Cardiac muscle cell (in vitro differentiated cells and primary cell): ENCODE measurements at regions not wholly inside any gene's neighbourhood (a gene's known extent, or its start where the extent isn't known, plus 50 kb on each side); places are given as distances from the start of the nearest gene placed in this dataset.
A peak's percentile ranks its signal among the peaks of the same experiment; 100 is the strongest.

Experiments used
- DNase-seq, 2 donors: peaks; one replicate each; pipeline versions ENCODE4 v3.0.0 to v3.0.0-alpha.2; 2010 to 2017; ENCODE audit warnings: low read depth in 1 of 2, low spot score in 1 of 2
- H3K27ac ChIP-seq: fragments of 200-600 bp; sonication (generic); 2 replicates; pipeline ENCODE4 v1.5.1; 2016
- H3K27me3 ChIP-seq: fragments of 200-600 bp; sonication (generic); 2 replicates; pipeline ENCODE4 v1.6.0; 2016; ENCODE audit warnings: control low read depth
- H3K36me3 ChIP-seq: fragments of 200-600 bp; sonication (generic); 2 replicates; pipeline ENCODE4 v1.5.1; 2016; ENCODE audit warnings: control low read depth
- H3K4me1 ChIP-seq: fragments of 200-600 bp; sonication (generic); 2 replicates; pipeline ENCODE4 v1.8.1; 2017; ENCODE audit warnings: low read depth, mild to moderate bottlenecking, mixed run types
- H3K4me3 ChIP-seq: fragments of 200-600 bp; sonication (generic); 2 replicates; pipeline ENCODE4 v1.5.1; 2016; ENCODE audit warnings: mild to moderate bottlenecking
- H3K9me3 ChIP-seq: fragments of 200-600 bp; sonication (generic); 2 replicates; pipeline ENCODE4 v1.5.1; 2017; ENCODE audit warnings: low read depth, mild to moderate bottlenecking, control low read depth
- CTCF ChIP-seq: IDR thresholded peaks from 2 replicates; pipeline ENCODE4 v1.5.1; 2012; ENCODE audit warnings: low read depth, mild to moderate bottlenecking, low read length

GRCh38 chr2:16615687-16616615 lies 49.7 kb downstream of the CYRIA start:
- H3K9me3 ChIP-seq = no peaks in the 10 kb centered on the region
- no peak for DNase-seq
- TF ChIP-seq CTCF = no peak
- peaks cover 6% of the 10 kb centered on the region for H3K4me1 ChIP-seq
- no peaks in the 10 kb centered on the region for H3K27me3 ChIP-seq
- no peak overlapping the region for H3K27ac ChIP-seq
- H3K4me3 ChIP-seq = no peak overlapping the region
- no peaks in the 10 kb centered on the region for H3K36me3 ChIP-seq

- TF ChIP-seq CTCF = no peak
- no peak overlapping the region for H3K27ac ChIP-seq
- no peak overlapping the region for H3K4me3 ChIP-seq
- no peaks in the 10 kb centered on the region for H3K36me3 ChIP-seq
- peaks cover 6% of the 10 kb centered on the region for H3K4me1 ChIP-seq
- DNase-seq = no peak
- no peaks in the 10 kb centered on the region for H3K9me3 ChIP-seq
- no peaks in the 10 kb centered on the region for H3K27me3 ChIP-seq
These were observed 50.4 kb downstream of the CYRIA start for GRCh38 chr2:16615246-16615645.

GRCh38 chr2:16614314-16614860 lies 51.2 kb downstream of the CYRIA start:
- H3K4me3 ChIP-seq = no peak overlapping the region
- H3K36me3 ChIP-seq = no peaks in the 10 kb centered on the region
- no peak for TF ChIP-seq CTCF
- peaks cover 6% of the 10 kb centered on the region for H3K4me1 ChIP-seq
- no peaks in the 10 kb centered on the region for H3K9me3 ChIP-seq
- DNase-seq = peak in 1 of 2 donors; percentile 35
- no peaks in the 10 kb centered on the region for H3K27me3 ChIP-seq
- no peak overlapping the region for H3K27ac ChIP-seq

- Histone ChIP-seq H3K4me1 (peaks cover 6% of the 10 kb centered on the region), H3K4me3 (no peak overlapping the region), H3K27ac (no peak overlapping the region), H3K36me3 (no peaks in the 10 kb centered on the region), H3K9me3 (no peaks in the 10 kb centered on the region), H3K27me3 (no peaks in the 10 kb centered on the region)
- DNase-seq = peak in 1 of 2 donors; percentile 39
- peak; percentile 50 for TF ChIP-seq CTCF
These were observed 52.1 kb downstream of the CYRIA start for GRCh38 chr2:16613539-16614011.

- no peak for TF ChIP-seq CTCF
- peaks cover 7% of the 10 kb centered on the region for H3K4me1 ChIP-seq
- no peaks in the 10 kb centered on the region for H3K27me3 ChIP-seq
- H3K9me3 ChIP-seq = no peaks in the 10 kb centered on the region
- no peaks in the 10 kb centered on the region for H3K36me3 ChIP-seq
- DNase-seq = no peak
- H3K4me3 ChIP-seq = no peak overlapping the region
- H3K27ac ChIP-seq = no peak overlapping the region
These were observed 53.1 kb downstream of the CYRIA start for GRCh38 chr2:16612490-16612889.
